ENCODE measurements at regions not wholly inside any gene's neighbourhood (a gene's known extent, or its start where the extent isn't known, plus 50 kb on each side); places are given as distances from the start of the nearest gene placed in this dataset.

GRCh38 chr9:2320632-2321031 lies 301.0 kb upstream of the VLDLR start:
- H3K27ac ChIP-seq (ENCODE audit: low read depth in 1 of 2, low read length in 1 of 2) = no peak overlapping the region
- 97% methylated on average over 2 of the region's 2 CpGs for WGBS
- DNase-seq (ENCODE audit: low read depth in 6 of 9, low spot score in 9 of 9) = no peak
- no peaks in the 10 kb centered on the region for H3K4me1 ChIP-seq (ENCODE audit: control insufficient read depth in 2 of 2, insufficient read depth in 2 of 2, low read length in 2 of 2)
- H3K9me3 ChIP-seq (ENCODE audit: control insufficient read depth in 2 of 2, insufficient read depth in 1 of 2, low read length in 1 of 2) = peaks cover 0 to 6% of the 10 kb centered on the region in 2 donors
- no peaks in the 10 kb centered on the region for H3K27me3 ChIP-seq (ENCODE audit: control insufficient read depth in 2 of 2, insufficient read depth in 1 of 2, low read length in 1 of 2)
- no peak overlapping the region for H3K4me3 ChIP-seq (ENCODE audit: low read length in 2 of 2)
- no peaks in the 10 kb centered on the region for H3K36me3 ChIP-seq (ENCODE audit: control insufficient read depth in 2 of 2, insufficient read depth in 2 of 2, low read length in 1 of 2)

GRCh38 chr9:2321523-2322148 lies 300.0 kb upstream of the VLDLR start:
- no peak overlapping the region for H3K4me3 ChIP-seq (ENCODE audit: low read length in 2 of 2)
- no peaks in the 10 kb centered on the region for H3K27me3 ChIP-seq (ENCODE audit: control insufficient read depth in 2 of 2, insufficient read depth in 1 of 2, low read length in 1 of 2)
- H3K4me1 ChIP-seq (ENCODE audit: control insufficient read depth in 2 of 2, insufficient read depth in 2 of 2, low read length in 2 of 2) = no peaks in the 10 kb centered on the region
- DNase-seq (ENCODE audit: low read depth in 6 of 9, low spot score in 9 of 9) = no peak
- no peak overlapping the region for H3K27ac ChIP-seq (ENCODE audit: low read depth in 1 of 2, low read length in 1 of 2)
- H3K9me3 ChIP-seq (ENCODE audit: control insufficient read depth in 2 of 2, insufficient read depth in 1 of 2, low read length in 1 of 2) = peaks cover 0 to 3% of the 10 kb centered on the region in 2 donors
- no peaks in the 10 kb centered on the region for H3K36me3 ChIP-seq (ENCODE audit: control insufficient read depth in 2 of 2, insufficient read depth in 2 of 2, low read length in 1 of 2)

GRCh38 chr9:2324742-2325141 lies 296.8 kb upstream of the VLDLR start:
- no peaks in the 10 kb centered on the region for H3K4me1 ChIP-seq (ENCODE audit: control insufficient read depth in 2 of 2, insufficient read depth in 2 of 2, low read length in 2 of 2)
- H3K27me3 ChIP-seq (ENCODE audit: control insufficient read depth in 2 of 2, insufficient read depth in 1 of 2, low read length in 1 of 2) = no peaks in the 10 kb centered on the region
- H3K9me3 ChIP-seq (ENCODE audit: control insufficient read depth in 2 of 2, insufficient read depth in 1 of 2, low read length in 1 of 2) = no peaks in the 10 kb centered on the region
- 87% methylated on average over 2 of the region's 2 CpGs for WGBS
- no peak for DNase-seq (ENCODE audit: low read depth in 6 of 9, low spot score in 9 of 9)
- H3K27ac ChIP-seq (ENCODE audit: low read depth in 1 of 2, low read length in 1 of 2) = no peak overlapping the region
- no peak overlapping the region for H3K4me3 ChIP-seq (ENCODE audit: low read length in 2 of 2)
- H3K36me3 ChIP-seq (ENCODE audit: control insufficient read depth in 2 of 2, insufficient read depth in 2 of 2, low read length in 1 of 2) = no peaks in the 10 kb centered on the region

- H3K27ac ChIP-seq (ENCODE audit: low read depth in 1 of 2, low read length in 1 of 2) = no peak overlapping the region
- H3K27me3 ChIP-seq (ENCODE audit: control insufficient read depth in 2 of 2, insufficient read depth in 1 of 2, low read length in 1 of 2) = no peaks in the 10 kb centered on the region
- no peaks in the 10 kb centered on the region for H3K36me3 ChIP-seq (ENCODE audit: control insufficient read depth in 2 of 2, insufficient read depth in 2 of 2, low read length in 1 of 2)
- no peaks in the 10 kb centered on the region for H3K9me3 ChIP-seq (ENCODE audit: control insufficient read depth in 2 of 2, insufficient read depth in 1 of 2, low read length in 1 of 2)
- no peak for DNase-seq (ENCODE audit: low read depth in 6 of 9, low spot score in 9 of 9)
- H3K4me3 ChIP-seq (ENCODE audit: low read length in 2 of 2) = no peak overlapping the region
- 90% methylated on average over 4 of the region's 4 CpGs for WGBS
- H3K4me1 ChIP-seq (ENCODE audit: control insufficient read depth in 2 of 2, insufficient read depth in 2 of 2, low read length in 2 of 2) = no peaks in the 10 kb centered on the region
These were observed 288.9 kb upstream of the VLDLR start for GRCh38 chr9:2332663-2333062.

- H3K4me1 ChIP-seq (ENCODE audit: control insufficient read depth in 2 of 2, insufficient read depth in 2 of 2, low read length in 2 of 2) = no peaks in the 10 kb centered on the region
- no peak overlapping the region for H3K27ac ChIP-seq (ENCODE audit: low read depth in 1 of 2, low read length in 1 of 2)
- no peak overlapping the region for H3K4me3 ChIP-seq (ENCODE audit: low read length in 2 of 2)
- no peaks in the 10 kb centered on the region for H3K9me3 ChIP-seq (ENCODE audit: control insufficient read depth in 2 of 2, insufficient read depth in 1 of 2, low read length in 1 of 2)
- WGBS = 93% methylated on average over 4 of the region's 4 CpGs
- DNase-seq (ENCODE audit: low read depth in 6 of 9, low spot score in 9 of 9) = no peak
- H3K36me3 ChIP-seq (ENCODE audit: control insufficient read depth in 2 of 2, insufficient read depth in 2 of 2, low read length in 1 of 2) = no peaks in the 10 kb centered on the region
- H3K27me3 ChIP-seq (ENCODE audit: control insufficient read depth in 2 of 2, insufficient read depth in 1 of 2, low read length in 1 of 2) = no peaks in the 10 kb centered on the region
These were observed 286.3 kb upstream of the VLDLR start for GRCh38 chr9:2335260-2335659.

GRCh38 chr9:2336055-2336454 lies 285.5 kb upstream of the VLDLR start:
- no peak overlapping the region for H3K4me3 ChIP-seq (ENCODE audit: low read length in 2 of 2)
- H3K27ac ChIP-seq (ENCODE audit: low read depth in 1 of 2, low read length in 1 of 2) = no peak overlapping the region
- H3K4me1 ChIP-seq (ENCODE audit: control insufficient read depth in 2 of 2, insufficient read depth in 2 of 2, low read length in 2 of 2) = no peaks in the 10 kb centered on the region
- 92% methylated on average over 4 of the region's 4 CpGs for WGBS
- no peaks in the 10 kb centered on the region for H3K36me3 ChIP-seq (ENCODE audit: control insufficient read depth in 2 of 2, insufficient read depth in 2 of 2, low read length in 1 of 2)
- H3K9me3 ChIP-seq (ENCODE audit: control insufficient read depth in 2 of 2, insufficient read depth in 1 of 2, low read length in 1 of 2) = no peaks in the 10 kb centered on the region
- no peaks in the 10 kb centered on the region for H3K27me3 ChIP-seq (ENCODE audit: control insufficient read depth in 2 of 2, insufficient read depth in 1 of 2, low read length in 1 of 2)
- no peak for DNase-seq (ENCODE audit: low read depth in 6 of 9, low spot score in 9 of 9)

GRCh38 chr9:2337131-2337530 lies 284.5 kb upstream of the VLDLR start:
- no peaks in the 10 kb centered on the region for H3K36me3 ChIP-seq (ENCODE audit: control insufficient read depth in 2 of 2, insufficient read depth in 2 of 2, low read length in 1 of 2)
- no peaks in the 10 kb centered on the region for H3K9me3 ChIP-seq (ENCODE audit: control insufficient read depth in 2 of 2, insufficient read depth in 1 of 2, low read length in 1 of 2)
- no peak overlapping the region for H3K4me3 ChIP-seq (ENCODE audit: low read length in 2 of 2)
- H3K4me1 ChIP-seq (ENCODE audit: control insufficient read depth in 2 of 2, insufficient read depth in 2 of 2, low read length in 2 of 2) = no peaks in the 10 kb centered on the region
- DNase-seq (ENCODE audit: low read depth in 6 of 9, low spot score in 9 of 9) = no peak
- H3K27me3 ChIP-seq (ENCODE audit: control insufficient read depth in 2 of 2, insufficient read depth in 1 of 2, low read length in 1 of 2) = no peaks in the 10 kb centered on the region
- no peak overlapping the region for H3K27ac ChIP-seq (ENCODE audit: low read depth in 1 of 2, low read length in 1 of 2)
- 89% methylated on average over 2 of the region's 2 CpGs for WGBS

- H3K9me3 ChIP-seq (ENCODE audit: control insufficient read depth in 2 of 2, insufficient read depth in 1 of 2, low read length in 1 of 2) = no peaks in the 10 kb centered on the region
- no peaks in the 10 kb centered on the region for H3K4me1 ChIP-seq (ENCODE audit: control insufficient read depth in 2 of 2, insufficient read depth in 2 of 2, low read length in 2 of 2)
- H3K36me3 ChIP-seq (ENCODE audit: control insufficient read depth in 2 of 2, insufficient read depth in 2 of 2, low read length in 1 of 2) = no peaks in the 10 kb centered on the region
- DNase-seq (ENCODE audit: low read depth in 6 of 9, low spot score in 9 of 9) = no peak
- 95% methylated on average over 4 of the region's 4 CpGs for WGBS
- H3K4me3 ChIP-seq (ENCODE audit: low read length in 2 of 2) = no peak overlapping the region
- no peak overlapping the region for H3K27ac ChIP-seq (ENCODE audit: low read depth in 1 of 2, low read length in 1 of 2)
- no peaks in the 10 kb centered on the region for H3K27me3 ChIP-seq (ENCODE audit: control insufficient read depth in 2 of 2, insufficient read depth in 1 of 2, low read length in 1 of 2)
These were observed 284.0 kb upstream of the VLDLR start for GRCh38 chr9:2337627-2338026.

- H3K4me3 ChIP-seq (ENCODE audit: low read length in 2 of 2) = no peak overlapping the region
- no peak for DNase-seq (ENCODE audit: low read depth in 6 of 9, low spot score in 9 of 9)
- H3K27me3 ChIP-seq (ENCODE audit: control insufficient read depth in 2 of 2, insufficient read depth in 1 of 2, low read length in 1 of 2) = no peaks in the 10 kb centered on the region
- no peaks in the 10 kb centered on the region for H3K4me1 ChIP-seq (ENCODE audit: control insufficient read depth in 2 of 2, insufficient read depth in 2 of 2, low read length in 2 of 2)
- H3K36me3 ChIP-seq (ENCODE audit: control insufficient read depth in 2 of 2, insufficient read depth in 2 of 2, low read length in 1 of 2) = no peaks in the 10 kb centered on the region
- 97% methylated on average over 4 of the region's 4 CpGs for WGBS
- no peak overlapping the region for H3K27ac ChIP-seq (ENCODE audit: low read depth in 1 of 2, low read length in 1 of 2)
- no peaks in the 10 kb centered on the region for H3K9me3 ChIP-seq (ENCODE audit: control insufficient read depth in 2 of 2, insufficient read depth in 1 of 2, low read length in 1 of 2)
These were observed 282.7 kb upstream of the VLDLR start for GRCh38 chr9:2338777-2339365.
